Endodermal cell (in vitro differentiated cells): ENCODE measurements at regions not wholly inside any gene's neighbourhood (a gene's known extent, or its start where the extent isn't known, plus 50 kb on each side); places are given as distances from the start of the nearest gene placed in this dataset.

Source experiments
- DNase-seq: peaks from one replicate; pipeline ENCODE4 v3.0.0-alpha.2; 2017
- H3K27ac ChIP-seq: 2 replicates; pipeline ENCODE4 v1.5.1; 2013; ENCODE audit warnings: mild to moderate bottlenecking, low read depth, low read length, moderate library complexity
- H3K27me3 ChIP-seq: 2 replicates; pipeline ENCODE4 v1.6.1; 2013; ENCODE audit warnings: mild to moderate bottlenecking, low read length, moderate library complexity; ENCODE audit not compliant: insufficient read depth, control insufficient read depth, poor library complexity, severe bottlenecking
- H3K36me3 ChIP-seq: 2 replicates; pipeline ENCODE4 v1.7.0; 2013; ENCODE audit warnings: mild to moderate bottlenecking, low read length, moderate library complexity; ENCODE audit not compliant: control insufficient read depth, insufficient read depth
- H3K4me1 ChIP-seq: one replicate; pipeline ENCODE4 v1.7.0; 2013; ENCODE audit warnings: low read length; ENCODE audit not compliant: control insufficient read depth, insufficient read depth
- H3K4me3 ChIP-seq: 2 replicates; pipeline ENCODE4 v1.5.1; 2013; ENCODE audit warnings: mild to moderate bottlenecking, low read length, moderate library complexity
- H3K9ac ChIP-seq: 2 replicates; pipeline ENCODE4 v1.6.1; 2013; ENCODE audit warnings: mild to moderate bottlenecking, low read length, moderate library complexity; ENCODE audit not compliant: poor library complexity, severe bottlenecking; ENCODE audit errors: extremely low read depth
- H3K9me3 ChIP-seq: 2 replicates; pipeline ENCODE4 v1.6.1; 2013; ENCODE audit warnings: mild to moderate bottlenecking, low read length, moderate library complexity; ENCODE audit not compliant: control insufficient read depth
- H3K27ac Mint-ChIP-seq: 2 replicates; pipeline ENCODE4 v1.8.0; 2020; ENCODE audit warnings: mixed read lengths
- H3K27me3 Mint-ChIP-seq: 2 replicates; pipeline ENCODE4 v1.8.0; 2021; ENCODE audit warnings: mild to moderate bottlenecking, mixed read lengths; ENCODE audit not compliant: insufficient read depth
- H3K36me3 Mint-ChIP-seq: 2 replicates; pipeline ENCODE4 v1.8.0; 2020; ENCODE audit warnings: low read depth, mixed read lengths
- H3K4me1 Mint-ChIP-seq: 2 replicates; pipeline ENCODE4 v1.8.0; 2020; ENCODE audit warnings: mixed read lengths
- H3K4me3 Mint-ChIP-seq: 2 replicates; pipeline ENCODE4 v1.8.0; 2020; ENCODE audit warnings: mild to moderate bottlenecking, moderate library complexity, mixed read lengths
- H3K9me3 Mint-ChIP-seq: 2 replicates; pipeline ENCODE4 v1.8.0; 2020; ENCODE audit warnings: mild to moderate bottlenecking, mixed read lengths
- WGBS, 2 experiments: methylation state at CpG; one replicate each; pipeline versions ENCODE4 v1.1.5 to v1.1.7; 2013; ENCODE audit warnings: missing lambda C conversion rate in 2 of 2, mixed read lengths in 1 of 2; ENCODE audit not compliant: insufficient coverage in 1 of 2, insufficient read length in 1 of 2; 5-methylcytosine and 5-hydroxymethylcytosine counted together
- TF ChIP-seq, protein P1 (sequence below): fragments of 200-600 bp; sonication (generic); conservative IDR thresholded peaks from 2 replicates; pipeline ENCODE4 v1.5.0; 2021; ENCODE audit warnings: antibody characterized with exemption, mild to moderate bottlenecking

DNA sequence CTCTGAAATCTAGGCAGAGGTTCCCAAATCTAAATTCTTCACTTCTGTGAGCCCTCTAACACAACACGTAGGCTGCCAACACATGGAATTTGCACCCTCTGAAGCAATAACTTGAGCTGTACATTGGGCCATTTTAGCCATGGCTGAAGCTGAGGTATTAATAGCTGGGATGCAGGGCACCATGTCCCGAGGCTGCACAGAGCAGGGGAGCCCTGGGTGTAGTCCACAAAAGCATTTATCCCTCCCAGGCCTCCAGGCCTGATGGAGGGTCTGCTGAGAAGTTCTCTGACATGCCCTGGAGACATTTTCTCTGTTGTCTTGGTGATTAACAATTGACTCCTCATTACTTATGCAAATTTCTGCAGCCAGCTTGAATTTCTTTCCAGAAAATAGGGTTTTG is 127.9 kb downstream of the PABPC4L start:
- TF ChIP-seq, protein P1, sequence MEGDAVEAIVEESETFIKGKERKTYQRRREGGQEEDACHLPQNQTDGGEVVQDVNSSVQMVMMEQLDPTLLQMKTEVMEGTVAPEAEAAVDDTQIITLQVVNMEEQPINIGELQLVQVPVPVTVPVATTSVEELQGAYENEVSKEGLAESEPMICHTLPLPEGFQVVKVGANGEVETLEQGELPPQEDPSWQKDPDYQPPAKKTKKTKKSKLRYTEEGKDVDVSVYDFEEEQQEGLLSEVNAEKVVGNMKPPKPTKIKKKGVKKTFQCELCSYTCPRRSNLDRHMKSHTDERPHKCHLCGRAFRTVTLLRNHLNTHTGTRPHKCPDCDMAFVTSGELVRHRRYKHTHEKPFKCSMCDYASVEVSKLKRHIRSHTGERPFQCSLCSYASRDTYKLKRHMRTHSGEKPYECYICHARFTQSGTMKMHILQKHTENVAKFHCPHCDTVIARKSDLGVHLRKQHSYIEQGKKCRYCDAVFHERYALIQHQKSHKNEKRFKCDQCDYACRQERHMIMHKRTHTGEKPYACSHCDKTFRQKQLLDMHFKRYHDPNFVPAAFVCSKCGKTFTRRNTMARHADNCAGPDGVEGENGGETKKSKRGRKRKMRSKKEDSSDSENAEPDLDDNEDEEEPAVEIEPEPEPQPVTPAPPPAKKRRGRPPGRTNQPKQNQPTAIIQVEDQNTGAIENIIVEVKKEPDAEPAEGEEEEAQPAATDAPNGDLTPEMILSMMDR = no peak
- Histone ChIP-seq H3K4me1 (no peaks in the 10 kb centered on the region), H3K9me3 (no peaks in the 10 kb centered on the region), H3K27ac (no peak overlapping the region), H3K36me3 (no peaks in the 10 kb centered on the region), H3K4me3 (no peak overlapping the region), H3K27me3 (no peaks in the 10 kb centered on the region), H3K9ac (no peak overlapping the region)
- no peak for DNase-seq
- H3K27ac Mint-ChIP-seq = no peak overlapping the region
- H3K36me3 Mint-ChIP-seq = no peaks in the 10 kb centered on the region
- H3K4me1 Mint-ChIP-seq = no peaks in the 10 kb centered on the region
- H3K9me3 Mint-ChIP-seq = peaks cover 7% of the 10 kb centered on the region
- no peak overlapping the region for H3K4me3 Mint-ChIP-seq
- 65 to 66% methylated on average over 2 of the region's 2 CpGs for WGBS, 2 experiments
- no peaks in the 10 kb centered on the region for H3K27me3 Mint-ChIP-seq

DNA sequence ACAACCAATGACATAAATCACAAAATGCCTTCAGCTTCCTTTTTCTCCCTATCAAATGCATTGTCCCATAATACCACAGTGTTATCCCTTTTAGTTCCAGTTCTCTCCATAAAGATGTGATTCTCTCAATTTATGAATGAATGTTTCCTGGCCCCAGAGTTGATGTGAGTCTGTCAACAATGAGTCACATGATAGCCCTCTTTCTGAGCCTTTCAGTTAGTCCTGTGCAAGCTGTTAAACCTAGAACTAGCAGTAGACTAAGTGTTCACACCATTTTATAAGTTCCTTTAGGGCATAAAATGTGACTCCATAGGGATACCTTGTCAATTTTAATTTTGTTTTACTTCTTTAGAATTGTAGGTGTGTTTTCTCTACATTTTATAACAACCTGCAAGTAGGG is 129.5 kb downstream of the PABPC4L start:
- no peak overlapping the region for H3K9ac ChIP-seq
- no peak overlapping the region for H3K4me3 ChIP-seq
- no peaks in the 10 kb centered on the region for H3K27me3 ChIP-seq
- TF ChIP-seq, protein P1 = no peak
- no peaks in the 10 kb centered on the region for H3K9me3 ChIP-seq
- peaks cover 7% of the 10 kb centered on the region for H3K9me3 Mint-ChIP-seq
- H3K4me1 ChIP-seq = no peaks in the 10 kb centered on the region
- no peaks in the 10 kb centered on the region for H3K36me3 ChIP-seq
- no peaks in the 10 kb centered on the region for H3K36me3 Mint-ChIP-seq
- no peak overlapping the region for H3K27ac ChIP-seq
- DNase-seq = no peak
- H3K27me3 Mint-ChIP-seq = no peaks in the 10 kb centered on the region
- H3K27ac Mint-ChIP-seq = no peak overlapping the region
- no peak overlapping the region for H3K4me3 Mint-ChIP-seq
- H3K4me1 Mint-ChIP-seq = no peaks in the 10 kb centered on the region

DNA sequence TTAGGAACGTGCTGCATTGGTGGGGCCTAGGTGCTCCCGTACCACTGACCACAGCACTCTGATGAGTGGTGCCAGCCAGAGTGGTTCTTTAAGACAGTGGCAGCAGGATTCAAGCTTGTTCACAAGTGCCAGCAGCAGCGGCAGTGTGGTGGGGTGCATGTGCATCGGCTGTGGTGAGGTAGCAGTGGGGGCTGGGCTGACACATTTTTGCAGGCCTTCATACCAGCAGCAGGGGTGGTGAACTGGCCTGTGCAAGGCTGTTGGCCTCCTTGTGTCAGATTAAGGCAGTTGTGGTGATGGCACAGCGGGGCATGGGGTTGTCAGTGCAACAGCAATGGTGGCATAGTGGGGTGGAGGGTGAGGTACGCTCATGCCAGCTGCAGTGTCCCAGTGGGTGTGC is 131.4 kb downstream of the PABPC4L start:
- H3K9me3 ChIP-seq = no peaks in the 10 kb centered on the region
- H3K27ac ChIP-seq = no peak overlapping the region
- H3K9me3 Mint-ChIP-seq = peaks cover 7% of the 10 kb centered on the region
- H3K36me3 ChIP-seq = no peaks in the 10 kb centered on the region
- TF ChIP-seq, protein P1 = no peak
- H3K4me3 Mint-ChIP-seq = no peak overlapping the region
- H3K4me1 ChIP-seq = no peaks in the 10 kb centered on the region
- no peak overlapping the region for H3K4me3 ChIP-seq
- no peaks in the 10 kb centered on the region for H3K36me3 Mint-ChIP-seq
- H3K9ac ChIP-seq = no peak overlapping the region
- no peaks in the 10 kb centered on the region for H3K4me1 Mint-ChIP-seq
- no peaks in the 10 kb centered on the region for H3K27me3 Mint-ChIP-seq
- no peaks in the 10 kb centered on the region for H3K27me3 ChIP-seq
- no peak for DNase-seq
- WGBS, 2 experiments = 93% methylated on average over 2 to 6 of the region's 6 CpGs
- no peak overlapping the region for H3K27ac Mint-ChIP-seq
